Calu3 (cell line): ENCODE measurements at regions not wholly inside any gene's neighbourhood (a gene's known extent, or its start where the extent isn't known, plus 50 kb on each side); places are given as distances from the start of the nearest gene placed in this dataset.

Experiments used
- BruUV-seq: library from RNA; stranded (reverse); fragments of 400-500 nt; replicated peaks from 2 replicates; lab custom pipeline; 2021; lab: Mats Ljungman, UMichigan
- CTCF ChIA-PET: fragments of 300-600 bp; sonication (Branson Sonifier 250); formaldehyde crosslinking; loops from one replicate; lab custom pipeline; 2022; ENCODE audit warnings: antibody characterized with exemption; lab: Charles Lee
- DNase-seq: peaks from one replicate; pipeline ENCODE4 v3.0.0; 2022
- H3K27ac Mint-ChIP-seq: one replicate; pipeline ENCODE4 v1.8.0; 2022; ENCODE audit warnings: mixed read lengths; ENCODE audit not compliant: unreplicated experiment
- H3K27me3 Mint-ChIP-seq: one replicate; pipeline ENCODE4 v1.8.0; 2022; ENCODE audit warnings: mixed read lengths; ENCODE audit not compliant: unreplicated experiment
- H3K36me3 Mint-ChIP-seq: one replicate; pipeline ENCODE4 v1.8.0; 2022; ENCODE audit warnings: mild to moderate bottlenecking, moderate library complexity, mixed read lengths; ENCODE audit not compliant: insufficient read depth, unreplicated experiment
- H3K4me1 Mint-ChIP-seq: one replicate; pipeline ENCODE4 v1.8.0; 2022; ENCODE audit warnings: mild to moderate bottlenecking, low read depth, mixed read lengths; ENCODE audit not compliant: unreplicated experiment
- H3K4me3 Mint-ChIP-seq: one replicate; pipeline ENCODE4 v1.8.0; 2022; ENCODE audit warnings: mild to moderate bottlenecking, low read depth, moderate library complexity, mixed read lengths; ENCODE audit not compliant: unreplicated experiment
- H3K9me3 Mint-ChIP-seq: one replicate; pipeline ENCODE4 v1.8.0; 2022; ENCODE audit warnings: low read depth, mixed read lengths; ENCODE audit not compliant: unreplicated experiment
- CTCF ChIP-seq: fragments of 200-600 bp; IDR thresholded peaks from one replicate; pipeline ENCODE4 v1.8.0; 2022; ENCODE audit warnings: antibody characterized with exemption; ENCODE audit not compliant: unreplicated experiment
- intact Hi-C: fragments of 100-400 bp; cut with micrococcal nuclease; formaldehyde crosslinking; loops from one replicate; pipeline ENCODE4 v1.10.0; 2022; ENCODE audit not compliant: unreplicated experiment

GRCh38 chr17:33671491-33671890 is 378.4 kb upstream of the ASIC2 start:
- BruUV-seq = no TSS peak
- H3K4me3 Mint-ChIP-seq = no peak overlapping the region
- CTCF ChIA-PET = no interaction called here
- no peak for TF ChIP-seq CTCF
- no peaks in the 10 kb centered on the region for H3K4me1 Mint-ChIP-seq
- no peak overlapping the region for H3K27ac Mint-ChIP-seq
- H3K36me3 Mint-ChIP-seq = no peaks in the 10 kb centered on the region
- DNase-seq = no peak
- H3K9me3 Mint-ChIP-seq = no peaks in the 10 kb centered on the region
- intact Hi-C loops = no loop called here
- peaks cover 34% of the 10 kb centered on the region for H3K27me3 Mint-ChIP-seq

GRCh38 chr17:33674685-33675084 is 381.6 kb upstream of the ASIC2 start:
- no peak overlapping the region for H3K27ac Mint-ChIP-seq
- no peaks in the 10 kb centered on the region for H3K4me1 Mint-ChIP-seq
- CTCF ChIA-PET = interaction anchor here (0.6 to 2.0 kb wide), 4 partner anchors 11 to 678 kb away, joined by 3 to 7 read pairs (median 4); no protein-coding TSS in a partner anchor
- no peaks in the 10 kb centered on the region for H3K36me3 Mint-ChIP-seq
- intact Hi-C loops = loop anchor here (1.0 kb wide), 1 partner anchor 77 kb away; no protein-coding TSS in a partner anchor
- H3K4me3 Mint-ChIP-seq = no peak overlapping the region
- no peaks in the 10 kb centered on the region for H3K9me3 Mint-ChIP-seq
- TF ChIP-seq CTCF = peak; percentile 62
- H3K27me3 Mint-ChIP-seq = peaks cover 56% of the 10 kb centered on the region
- DNase-seq = peak; percentile 67
- no TSS peak for BruUV-seq

- intact Hi-C loops = no loop called here
- peaks cover 58% of the 10 kb centered on the region for H3K27me3 Mint-ChIP-seq
- CTCF ChIA-PET = no interaction called here
Observed at GRCh38 chr17:33676444-33676843, 383.3 kb upstream of the ASIC2 start.

GRCh38 chr17:33679595-33679994 is 386.5 kb upstream of the ASIC2 start:
- no peak for TF ChIP-seq CTCF
- CTCF ChIA-PET = no interaction called here
- Mint-ChIP-seq H3K4me1 (no peaks in the 10 kb centered on the region), H3K27ac (no peak overlapping the region), H3K4me3 (no peak overlapping the region), H3K27me3 (peaks cover 44% of the 10 kb centered on the region), H3K36me3 (no peaks in the 10 kb centered on the region), H3K9me3 (no peaks in the 10 kb centered on the region)
- intact Hi-C loops = no loop called here
- BruUV-seq = no TSS peak
- DNase-seq = no peak

More at GRCh38 chr17:33676444-33676843, 383.3 kb upstream of the ASIC2 start:
- no peak for TF ChIP-seq CTCF
- no TSS peak for BruUV-seq
- Mint-ChIP-seq H3K27ac (no peak overlapping the region), H3K4me1 (no peaks in the 10 kb centered on the region), H3K36me3 (no peaks in the 10 kb centered on the region), H3K9me3 (no peaks in the 10 kb centered on the region), H3K4me3 (no peak overlapping the region)
- DNase-seq = no peak
